ENCODE measurements at regions not wholly inside any gene's neighbourhood (a gene's known extent, or its start where the extent isn't known, plus 50 kb on each side); places are given as distances from the start of the nearest gene placed in this dataset.

GRCh38 chr4:8709729-8710360 is 117.3 kb downstream of the CPZ start:
- DNase-seq, result no peak

GRCh38 chr4:8709050-8709728 is 116.6 kb downstream of the CPZ start:
- no peak for DNase-seq

- no peak for DNase-seq
Observed at GRCh38 chr4:8708401-8709021, 115.9 kb downstream of the CPZ start.

GRCh38 chr4:8707045-8707781 is 114.6 kb downstream of the CPZ start:
- no peak for DNase-seq

- DNase-seq, result no peak
Observed at GRCh38 chr4:8706216-8707044, 113.9 kb downstream of the CPZ start.

DNA sequence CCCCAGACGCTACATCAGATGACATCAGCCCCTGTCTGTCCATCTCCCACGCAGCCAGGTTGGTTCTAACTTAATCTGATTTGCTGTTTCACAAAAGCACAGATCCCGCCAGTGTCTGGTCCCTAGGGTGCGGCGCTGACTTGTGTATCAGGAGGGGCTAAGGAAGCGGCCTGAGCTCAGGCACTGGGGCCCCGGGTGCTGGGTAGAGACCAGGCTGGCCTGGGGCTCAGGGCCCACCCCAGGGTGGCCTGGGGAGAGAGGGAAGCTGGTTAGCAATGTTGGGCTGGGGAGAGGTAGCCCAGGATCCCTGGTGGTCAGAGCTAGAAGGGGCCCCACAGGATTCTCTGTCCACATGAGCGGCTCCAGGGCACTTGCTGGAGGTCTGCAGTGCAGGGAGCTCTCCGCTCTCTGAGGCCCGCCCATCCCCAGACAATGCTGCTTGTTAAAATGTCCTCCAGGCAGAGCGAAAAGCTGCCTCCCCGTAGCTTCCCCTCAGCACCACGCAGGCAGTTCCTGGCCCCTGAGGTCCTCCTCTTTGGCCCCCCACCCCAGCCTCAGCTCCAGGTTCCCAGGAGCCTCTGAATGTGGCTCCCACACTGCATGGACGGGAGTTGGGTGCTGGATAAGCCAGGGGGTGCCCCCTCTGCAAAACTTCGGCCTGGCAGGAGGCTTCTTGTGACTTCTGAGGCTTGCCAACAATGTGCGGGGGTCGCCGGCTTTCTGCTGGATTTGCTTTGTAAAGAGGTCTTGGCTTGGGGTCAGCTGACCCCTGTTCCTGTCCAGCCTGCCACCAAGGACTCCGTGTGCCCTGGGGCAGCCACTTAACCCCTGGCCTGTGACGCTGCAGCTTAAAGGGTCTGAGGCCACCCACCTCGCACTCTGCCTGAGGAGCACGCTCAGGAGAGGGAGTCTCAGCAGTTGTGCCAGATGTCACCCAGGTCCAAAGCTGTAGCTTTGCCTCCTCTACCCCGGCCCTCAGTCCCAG is 112.9 kb downstream of the CPZ start:
- DNase-seq, result no peak

GRCh38 chr4:8704632-8705031 is 112.1 kb downstream of the CPZ start:
- no peak for DNase-seq

DNA sequence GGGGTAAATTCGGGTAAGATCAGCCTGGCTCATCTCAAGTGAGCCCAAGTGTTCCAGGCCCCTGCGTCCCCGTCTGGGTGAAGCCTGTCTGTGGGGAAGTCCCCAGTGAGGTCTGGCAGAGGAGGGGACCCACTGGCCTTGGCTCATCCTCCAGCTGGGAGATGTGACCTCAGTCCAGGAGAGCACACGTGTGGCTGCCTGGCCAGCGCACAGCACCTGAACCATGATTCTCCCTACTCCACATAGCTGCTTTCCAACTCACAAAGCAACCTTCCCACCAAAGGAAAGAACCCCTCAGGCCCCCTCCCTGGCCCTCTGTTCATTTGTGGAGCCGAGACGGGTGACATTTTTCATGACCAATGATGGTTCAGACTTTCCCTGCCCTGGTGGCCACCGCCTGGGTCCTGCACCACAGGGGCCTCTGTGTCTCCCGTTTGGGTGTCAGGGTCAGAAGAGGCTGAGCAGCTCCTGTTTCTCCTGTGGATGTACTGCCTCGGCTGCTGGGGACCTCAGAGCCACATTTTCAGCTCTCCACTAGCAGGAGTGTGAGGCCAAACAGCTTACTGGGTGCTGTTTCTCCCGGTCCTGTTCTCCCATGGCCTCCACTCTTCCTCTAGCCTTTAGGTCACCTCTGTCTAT is 111.4 kb downstream of the CPZ start:
- DNase-seq, result no peak

GRCh38 chr4:8703401-8703696 is 110.8 kb downstream of the CPZ start:
- no peak for DNase-seq

GRCh38 chr4:8702516-8703400 is 110.2 kb downstream of the CPZ start:
- no peak for DNase-seq

DNA sequence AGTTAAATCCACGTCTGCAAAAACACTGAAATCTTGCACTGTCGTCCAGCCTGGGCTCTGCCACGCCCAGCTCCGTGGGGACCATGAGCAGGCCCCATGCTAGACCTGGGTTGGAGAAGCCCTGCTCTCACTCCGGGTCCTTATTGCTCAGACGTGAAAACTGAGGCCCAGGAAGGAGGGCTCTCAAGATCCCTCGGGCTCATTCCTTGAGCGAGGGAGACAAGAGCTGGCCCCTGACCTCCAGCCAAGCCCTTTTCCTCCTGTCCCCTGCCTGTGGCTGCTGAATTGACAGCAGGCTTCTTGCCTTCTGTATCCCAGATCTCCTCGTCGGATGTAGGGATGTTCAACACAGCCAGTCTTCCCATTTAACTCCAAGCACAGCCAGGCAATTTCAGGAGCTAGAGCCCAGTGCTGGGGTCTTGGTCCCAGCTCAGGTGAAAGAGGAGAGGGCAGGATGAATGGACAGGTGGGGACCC is 109.5 kb downstream of the CPZ start:
- DNase-seq, result no peak

GRCh38 chr4:8701126-8702019 is 108.8 kb downstream of the CPZ start:
- DNase-seq, result no peak

DNA sequence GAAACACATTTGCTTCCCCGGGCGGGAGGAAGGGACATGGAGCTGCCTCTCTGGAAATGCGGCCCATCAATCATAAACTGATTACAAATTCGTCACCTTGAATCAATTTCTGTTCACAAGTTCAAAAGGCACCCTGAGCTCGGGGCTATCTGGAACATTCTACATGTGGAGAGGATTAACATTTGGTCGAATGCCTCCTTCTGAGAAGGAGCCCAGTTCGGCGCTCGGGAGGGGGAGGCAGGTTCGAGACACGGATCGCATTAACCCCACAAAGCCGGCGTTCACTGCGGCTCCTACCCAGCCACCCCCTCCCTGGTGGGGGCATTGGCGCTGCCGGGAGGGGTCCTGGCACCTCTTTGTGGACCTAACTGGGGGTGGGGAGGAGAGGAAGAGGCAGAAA is 108.0 kb downstream of the CPZ start:
- no peak for DNase-seq

GRCh38 chr4:8699479-8700145 is 107.0 kb downstream of the CPZ start:
- DNase-seq, result no peak

DNA sequence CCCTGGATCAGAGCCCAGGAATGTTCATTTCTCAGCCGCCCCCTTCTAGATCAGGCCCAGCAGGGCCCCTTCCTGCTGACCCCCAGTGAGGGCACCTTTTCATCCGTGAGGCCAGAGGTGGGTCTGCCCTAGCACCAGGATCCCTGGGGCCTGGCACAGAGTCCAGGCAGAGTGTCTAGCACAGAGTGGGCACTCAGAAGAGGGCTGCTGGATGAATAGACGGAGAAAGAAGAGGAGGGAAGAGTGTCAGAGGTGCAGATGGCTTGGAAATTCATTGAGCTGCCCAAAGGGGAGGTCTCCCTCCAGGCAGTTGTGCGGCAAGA is 106.5 kb downstream of the CPZ start:
- DNase-seq, result no peak

- DNase-seq, result no peak
Observed at GRCh38 chr4:8698341-8699062, 105.9 kb downstream of the CPZ start.

- no peak for DNase-seq
Observed at GRCh38 chr4:8697826-8698225, 105.3 kb downstream of the CPZ start.
